KMS-11 (cell line): ENCODE measurements at regions not wholly inside any gene's neighbourhood (a gene's known extent, or its start where the extent isn't known, plus 50 kb on each side); places are given as distances from the start of the nearest gene placed in this dataset.

Experiments
- H2AFZ ChIP-seq: fragments of 200-600 bp; sonication (generic); 2 replicates; pipeline ENCODE4 v1.6.1; 2016; ENCODE audit warnings: antibody characterized with exemption, mixed run types, low read depth
- H3K27ac ChIP-seq: fragments of 200-600 bp; sonication (generic); 2 replicates; pipeline ENCODE4 v1.6.1; 2016; ENCODE audit warnings: mild to moderate bottlenecking, mixed run types
- H3K27me3 ChIP-seq: fragments of 200-600 bp; sonication (generic); 2 replicates; pipeline ENCODE4 v1.6.1; 2017; ENCODE audit warnings: mild to moderate bottlenecking, low read depth, mixed run types, moderate library complexity; ENCODE audit not compliant: insufficient read depth
- H3K36me3 ChIP-seq: fragments of 200-600 bp; sonication (generic); 2 replicates; pipeline ENCODE4 v1.6.1; 2017; ENCODE audit warnings: mild to moderate bottlenecking, mixed run types; ENCODE audit not compliant: insufficient read depth
- H3K4me1 ChIP-seq: fragments of 200-600 bp; sonication (generic); 2 replicates; pipeline ENCODE4 v1.6.1; 2016; ENCODE audit warnings: mild to moderate bottlenecking, low read depth, mixed run types; ENCODE audit not compliant: poor library complexity, severe bottlenecking
- H3K4me2 ChIP-seq: fragments of 200-600 bp; sonication (generic); 2 replicates; pipeline ENCODE4 v1.7.0; 2016; ENCODE audit warnings: mild to moderate bottlenecking, mixed run types
- H3K4me3 ChIP-seq: fragments of 200-600 bp; sonication (generic); IDR thresholded peaks from 2 replicates; pipeline ENCODE4 v1.6.1; 2017; ENCODE audit warnings: low read depth, low read length, mixed read lengths; ENCODE audit not compliant: insufficient read depth
- H3K79me2 ChIP-seq: fragments of 200-600 bp; sonication (generic); 2 replicates; pipeline ENCODE4 v1.6.1; 2016; ENCODE audit warnings: low read depth, mixed run types; ENCODE audit not compliant: insufficient read depth
- H3K9ac ChIP-seq: fragments of 200-600 bp; sonication (generic); 2 replicates; pipeline ENCODE4 v1.6.1; 2016; ENCODE audit warnings: mild to moderate bottlenecking, mixed run types
- H4K20me1 ChIP-seq: fragments of 200-600 bp; sonication (generic); 2 replicates; pipeline ENCODE4 v1.6.1; 2016; ENCODE audit warnings: mild to moderate bottlenecking, mixed run types; ENCODE audit not compliant: insufficient read depth
- CTCF ChIP-seq: fragments of 200-600 bp; sonication (generic); conservative IDR thresholded peaks from 2 replicates; pipeline ENCODE4 v1.6.1; 2017; ENCODE audit warnings: low read depth, mild to moderate bottlenecking, antibody characterized with exemption, low read length, moderate library complexity, mixed read lengths

- Histone ChIP-seq H3K36me3 (no peaks in the 10 kb centered on the region), H3K4me2 (no peak overlapping the region), H4K20me1 (no peaks in the 10 kb centered on the region), H3K27ac (no peak overlapping the region), H3K4me3 (no peak overlapping the region), H2AFZ (no peak overlapping the region), H3K27me3 (no peaks in the 10 kb centered on the region), H3K79me2 (no peaks in the 10 kb centered on the region), H3K4me1 (peaks cover 21% of the 10 kb centered on the region), H3K9ac (no peak overlapping the region)
- TF ChIP-seq CTCF, result no peak
These were observed 338.4 kb downstream of the PABPC4L start for GRCh38 chr4:133863153-133863552.

- Histone ChIP-seq H3K79me2 (no peaks in the 10 kb centered on the region), H3K4me3 (no peak overlapping the region), H3K4me1 (no peaks in the 10 kb centered on the region), H4K20me1 (no peaks in the 10 kb centered on the region), H3K4me2 (no peak overlapping the region), H3K27ac (no peak overlapping the region), H3K27me3 (no peaks in the 10 kb centered on the region), H3K9ac (no peak overlapping the region), H3K36me3 (no peaks in the 10 kb centered on the region), H2AFZ (no peak overlapping the region)
- TF ChIP-seq CTCF, result no peak
These were observed 344.7 kb downstream of the PABPC4L start for GRCh38 chr4:133856731-133857355.

GRCh38 chr4:133855001-133855400, 346.6 kb downstream of the PABPC4L start:
- TF ChIP-seq CTCF, result no peak
- Histone ChIP-seq H3K4me2 (no peak overlapping the region), H3K27me3 (no peaks in the 10 kb centered on the region), H3K36me3 (no peaks in the 10 kb centered on the region), H3K9ac (no peak overlapping the region), H3K4me1 (no peaks in the 10 kb centered on the region), H3K4me3 (no peak overlapping the region), H3K27ac (no peak overlapping the region), H2AFZ (no peak overlapping the region), H3K79me2 (no peaks in the 10 kb centered on the region), H4K20me1 (no peaks in the 10 kb centered on the region)

- H3K9ac ChIP-seq, result no peak overlapping the region
- no peaks in the 10 kb centered on the region for H4K20me1 ChIP-seq
- no peak overlapping the region for H3K27ac ChIP-seq
- no peak overlapping the region for H2AFZ ChIP-seq
- H3K36me3 ChIP-seq, result no peaks in the 10 kb centered on the region
- no peak overlapping the region for H3K4me3 ChIP-seq
- no peaks in the 10 kb centered on the region for H3K79me2 ChIP-seq
- H3K27me3 ChIP-seq, result no peaks in the 10 kb centered on the region
- H3K4me1 ChIP-seq, result peaks cover 11% of the 10 kb centered on the region
- TF ChIP-seq CTCF, result no peak; the same call in 1 of the 2 replicates
- no peak overlapping the region for H3K4me2 ChIP-seq
These were observed 362.3 kb downstream of the PABPC4L start for GRCh38 chr4:133839326-133839725.
